GM12892 (cell line): ENCODE measurements at regions not wholly inside any gene's neighbourhood (a gene's known extent, or its start where the extent isn't known, plus 50 kb on each side); places are given as distances from the start of the nearest gene placed in this dataset.

Experiments used
- POLR2A ChIP-seq: IDR thresholded peaks from 2 replicates; pipeline ENCODE4 v1.6.1; 2011; ENCODE audit warnings: low read depth, low read length, control low read depth
- POLR2AphosphoS5 ChIP-seq: IDR thresholded peaks from 2 replicates; pipeline ENCODE4 v1.6.1; 2011; ENCODE audit warnings: low read depth, low read length, control low read depth
- TAF1 ChIP-seq: IDR thresholded peaks from 2 replicates; pipeline ENCODE4 v1.6.1; 2011; ENCODE audit warnings: low read depth, mild to moderate bottlenecking, control low read depth, low read length, borderline replicate concordance

DNA sequence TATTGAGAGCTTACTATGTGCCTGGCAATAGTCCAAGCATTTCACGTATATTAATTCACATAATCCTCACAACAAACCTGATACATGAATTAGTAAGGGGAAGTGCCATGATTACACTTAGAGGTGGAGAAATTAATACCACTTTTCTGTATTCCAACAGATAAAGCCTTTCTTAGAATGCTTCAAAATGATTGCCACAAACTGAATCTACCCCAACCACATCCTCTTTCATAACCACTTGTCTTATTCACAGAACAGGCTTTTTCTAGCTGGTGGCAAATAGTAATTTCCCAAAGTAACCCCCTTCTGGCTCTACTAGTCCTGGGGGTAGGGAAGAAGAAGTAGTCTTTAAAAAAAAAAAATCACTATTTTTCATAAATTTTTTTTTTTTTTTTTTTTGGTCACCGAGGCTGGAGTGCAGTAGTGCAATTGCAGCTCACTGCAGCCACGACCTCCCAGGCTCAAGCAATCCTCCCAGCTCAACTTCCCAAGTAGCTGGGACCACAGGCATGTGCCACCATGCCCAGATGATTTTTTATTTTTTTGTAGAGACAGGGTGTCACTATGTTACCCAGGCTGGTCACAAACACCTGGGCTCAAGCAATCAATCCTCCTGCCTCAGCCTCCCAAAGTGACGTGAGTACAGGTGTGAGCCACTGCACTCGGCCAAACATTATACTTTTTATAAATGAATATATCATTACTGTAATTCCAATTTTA lies 59.0 kb upstream of the ARID2 start:
- no peak for TF ChIP-seq POLR2A
- TF ChIP-seq POLR2AphosphoS5: no peak
- TF ChIP-seq TAF1: no peak
